ENCODE measurements at regions not wholly inside any gene's neighbourhood (a gene's known extent, or its start where the extent isn't known, plus 50 kb on each side); places are given as distances from the start of the nearest gene placed in this dataset.

DNA sequence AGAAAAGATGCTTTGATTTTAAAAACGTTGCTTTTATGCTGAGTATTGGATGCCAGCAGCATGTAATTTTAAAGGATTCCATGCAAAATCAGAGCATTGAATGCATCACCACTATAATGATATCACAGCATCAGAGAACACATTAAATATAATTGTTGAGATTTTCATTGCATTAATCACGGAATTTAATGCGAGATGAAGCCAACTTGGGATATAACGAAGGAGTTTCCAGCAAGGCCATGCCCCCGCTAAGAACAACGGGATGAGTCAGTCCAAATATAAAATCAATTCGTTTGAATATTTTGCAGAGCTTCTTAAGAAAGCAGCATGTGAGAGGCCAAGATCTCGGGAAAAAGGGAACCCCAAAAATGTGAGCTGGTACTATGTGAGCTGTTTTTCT is 423.4 kb upstream of the CHRM3 start (continued):
- TF ChIP-seq U2AF2 (IDR thresholded peaks at IDR 0.05; ENCODE audit: low read depth, low read length), result no peak

DNA sequence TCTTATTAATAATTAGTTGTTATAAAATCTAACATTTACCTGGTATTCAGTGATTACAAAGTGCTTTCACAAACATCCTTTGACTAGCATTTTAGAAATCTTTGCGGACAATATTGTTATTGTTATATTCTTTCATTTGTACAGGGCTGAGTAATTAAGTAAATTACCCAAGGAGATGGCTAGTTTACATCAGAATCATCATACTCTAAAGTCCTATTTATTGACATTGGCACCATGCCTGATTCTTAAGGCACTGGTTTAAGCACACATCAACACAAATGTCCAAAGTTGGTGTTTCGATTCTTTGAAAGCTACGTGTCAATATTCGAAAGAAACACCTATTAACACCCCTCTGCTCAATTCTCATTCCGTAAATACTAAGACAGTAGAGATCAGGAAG is 424.6 kb upstream of the CHRM3 start:
- no peaks in the 10 kb centered on the region for H3K27me3 ChIP-seq (ENCODE audit: control insufficient read depth in 1 of 2, insufficient read depth in 2 of 2, low read length in 2 of 2)
- in situ Hi-C loops (cut with HindIII; ENCODE audit: extremely low pct_ligation_motif_present, low pct_unique_long_range_greater_than_20kb) (no loop called here), intact Hi-C loops (cut with micrococcal nuclease; ENCODE audit: unreplicated experiment) (no loop called here)
- ChIA-PET POLR2A (no interaction called here), CTCF (ENCODE audit: low intra/inter-chr PET ratio, low total read pairs) (no interaction called here)
- no peak overlapping the region for H3K4me2 ChIP-seq (ENCODE audit: low read depth, low read length)
- H3K36me3 ChIP-seq (replicated peaks in 1 of 2; ENCODE audit: control insufficient read depth in 1 of 2, insufficient read depth in 2 of 2, low read length in 2 of 2), result no peaks in the 10 kb centered on the region
- no peak for ATAC-seq
- no peak overlapping the region for H2AFZ ChIP-seq (ENCODE audit: low read length)
- H3K4me1 ChIP-seq (ENCODE audit: insufficient read depth, low read length), result no peaks in the 10 kb centered on the region
- peaks cover 95% of the 10 kb centered on the region for H3K9me3 ChIP-seq (ENCODE audit: low read length)
- DNase-seq (ENCODE audit: low spot score), result no peak
- H4K20me1 ChIP-seq (ENCODE audit: insufficient read depth, low read length), result no peaks in the 10 kb centered on the region
- H3K4me3 ChIP-seq (replicated peaks in 1 of 3; ENCODE audit: insufficient read depth in 1 of 3, low read depth in 2 of 3, low read length in 3 of 3), result no peak overlapping the region
- H3K9ac ChIP-seq (ENCODE audit: insufficient read depth, low read depth, low read length), result no peak overlapping the region
- no peaks in the 10 kb centered on the region for H3K79me2 ChIP-seq (ENCODE audit: insufficient read depth, low read length)
- no peak overlapping the region for H3K27ac ChIP-seq (ENCODE audit: extremely low read length, insufficient read depth, low read length)
- WGBS (ENCODE audit: low lambda C conversion rate), result 4% methylated on average over 5 of the region's 5 CpGs
- FAIRE-seq, result no peak
- no TSS peak for BruUV-seq (replicated peaks)
- no peak for TF ChIP-seq KDM5A (IDR thresholded peaks at IDR 0.05; ENCODE audit: borderline replicate concordance, low read length)
- TF ChIP-seq, protein P1, sequence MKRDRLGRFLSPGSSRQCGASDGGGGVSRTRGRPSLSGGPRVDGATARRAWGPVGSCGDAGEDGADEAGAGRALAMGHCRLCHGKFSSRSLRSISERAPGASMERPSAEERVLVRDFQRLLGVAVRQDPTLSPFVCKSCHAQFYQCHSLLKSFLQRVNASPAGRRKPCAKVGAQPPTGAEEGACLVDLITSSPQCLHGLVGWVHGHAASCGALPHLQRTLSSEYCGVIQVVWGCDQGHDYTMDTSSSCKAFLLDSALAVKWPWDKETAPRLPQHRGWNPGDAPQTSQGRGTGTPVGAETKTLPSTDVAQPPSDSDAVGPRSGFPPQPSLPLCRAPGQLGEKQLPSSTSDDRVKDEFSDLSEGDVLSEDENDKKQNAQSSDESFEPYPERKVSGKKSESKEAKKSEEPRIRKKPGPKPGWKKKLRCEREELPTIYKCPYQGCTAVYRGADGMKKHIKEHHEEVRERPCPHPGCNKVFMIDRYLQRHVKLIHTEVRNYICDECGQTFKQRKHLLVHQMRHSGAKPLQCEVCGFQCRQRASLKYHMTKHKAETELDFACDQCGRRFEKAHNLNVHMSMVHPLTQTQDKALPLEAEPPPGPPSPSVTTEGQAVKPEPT (CRISPR knock-in tag; IDR thresholded peaks at IDR 0.05; ENCODE audit: low read depth), result no peak
- no peak for TF ChIP-seq MEF2D (CRISPR knock-in tag; IDR thresholded peaks at IDR 0.05)
- TF ChIP-seq TEAD3 (CRISPR knock-in tag; optimal IDR thresholded peaks at IDR 0.05; ENCODE audit: borderline replicate concordance), result no peak
- no peak for TF ChIP-seq SCMH1 (CRISPR knock-in tag; IDR thresholded peaks at IDR 0.05; ENCODE audit: borderline replicate concordance)
- no peak for TF ChIP-seq RBM39 (IDR thresholded peaks at IDR 0.05; ENCODE audit: low read depth, low read length, poor library complexity, severe bottlenecking)
- TF ChIP-seq ZC3H13 (CRISPR knock-in tag; IDR thresholded peaks at IDR 0.05), result no peak
- TF ChIP-seq, protein P2, sequence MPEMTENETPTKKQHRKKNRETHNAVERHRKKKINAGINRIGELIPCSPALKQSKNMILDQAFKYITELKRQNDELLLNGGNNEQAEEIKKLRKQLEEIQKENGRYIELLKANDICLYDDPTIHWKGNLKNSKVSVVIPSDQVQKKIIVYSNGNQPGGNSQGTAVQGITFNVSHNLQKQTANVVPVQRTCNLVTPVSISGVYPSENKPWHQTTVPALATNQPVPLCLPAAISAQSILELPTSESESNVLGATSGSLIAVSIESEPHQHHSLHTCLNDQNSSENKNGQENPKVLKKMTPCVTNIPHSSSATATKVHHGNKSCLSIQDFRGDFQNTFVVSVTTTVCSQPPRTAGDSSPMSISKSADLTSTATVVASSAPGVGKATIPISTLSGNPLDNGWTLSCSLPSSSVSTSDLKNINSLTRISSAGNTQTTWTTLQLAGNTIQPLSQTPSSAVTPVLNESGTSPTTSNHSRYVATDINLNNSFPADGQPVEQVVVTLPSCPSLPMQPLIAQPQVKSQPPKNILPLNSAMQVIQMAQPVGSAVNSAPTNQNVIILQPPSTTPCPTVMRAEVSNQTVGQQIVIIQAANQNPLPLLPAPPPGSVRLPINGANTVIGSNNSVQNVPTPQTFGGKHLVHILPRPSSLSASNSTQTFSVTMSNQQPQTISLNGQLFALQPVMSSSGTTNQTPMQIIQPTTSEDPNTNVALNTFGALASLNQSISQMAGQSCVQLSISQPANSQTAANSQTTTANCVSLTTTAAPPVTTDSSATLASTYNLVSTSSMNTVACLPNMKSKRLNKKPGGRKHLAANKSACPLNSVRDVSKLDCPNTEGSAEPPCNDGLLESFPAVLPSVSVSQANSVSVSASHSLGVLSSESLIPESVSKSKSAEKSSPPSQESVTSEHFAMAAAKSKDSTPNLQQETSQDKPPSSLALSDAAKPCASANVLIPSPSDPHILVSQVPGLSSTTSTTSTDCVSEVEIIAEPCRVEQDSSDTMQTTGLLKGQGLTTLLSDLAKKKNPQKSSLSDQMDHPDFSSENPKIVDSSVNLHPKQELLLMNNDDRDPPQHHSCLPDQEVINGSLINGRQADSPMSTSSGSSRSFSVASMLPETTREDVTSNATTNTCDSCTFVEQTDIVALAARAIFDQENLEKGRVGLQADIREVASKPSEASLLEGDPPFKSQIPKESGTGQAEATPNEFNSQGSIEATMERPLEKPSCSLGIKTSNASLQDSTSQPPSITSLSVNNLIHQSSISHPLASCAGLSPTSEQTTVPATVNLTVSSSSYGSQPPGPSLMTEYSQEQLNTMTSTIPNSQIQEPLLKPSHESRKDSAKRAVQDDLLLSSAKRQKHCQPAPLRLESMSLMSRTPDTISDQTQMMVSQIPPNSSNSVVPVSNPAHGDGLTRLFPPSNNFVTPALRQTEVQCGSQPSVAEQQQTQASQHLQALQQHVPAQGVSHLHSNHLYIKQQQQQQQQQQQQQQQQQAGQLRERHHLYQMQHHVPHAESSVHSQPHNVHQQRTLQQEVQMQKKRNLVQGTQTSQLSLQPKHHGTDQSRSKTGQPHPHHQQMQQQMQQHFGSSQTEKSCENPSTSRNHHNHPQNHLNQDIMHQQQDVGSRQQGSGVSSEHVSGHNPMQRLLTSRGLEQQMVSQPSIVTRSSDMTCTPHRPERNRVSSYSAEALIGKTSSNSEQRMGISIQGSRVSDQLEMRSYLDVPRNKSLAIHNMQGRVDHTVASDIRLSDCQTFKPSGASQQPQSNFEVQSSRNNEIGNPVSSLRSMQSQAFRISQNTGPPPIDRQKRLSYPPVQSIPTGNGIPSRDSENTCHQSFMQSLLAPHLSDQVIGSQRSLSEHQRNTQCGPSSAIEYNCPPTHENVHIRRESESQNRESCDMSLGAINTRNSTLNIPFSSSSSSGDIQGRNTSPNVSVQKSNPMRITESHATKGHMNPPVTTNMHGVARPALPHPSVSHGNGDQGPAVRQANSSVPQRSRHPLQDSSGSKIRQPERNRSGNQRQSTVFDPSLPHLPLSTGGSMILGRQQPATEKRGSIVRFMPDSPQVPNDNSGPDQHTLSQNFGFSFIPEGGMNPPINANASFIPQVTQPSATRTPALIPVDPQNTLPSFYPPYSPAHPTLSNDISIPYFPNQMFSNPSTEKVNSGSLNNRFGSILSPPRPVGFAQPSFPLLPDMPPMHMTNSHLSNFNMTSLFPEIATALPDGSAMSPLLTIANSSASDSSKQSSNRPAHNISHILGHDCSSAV (CRISPR knock-in tag; IDR thresholded peaks at IDR 0.05; ENCODE audit: borderline replicate concordance), result no peak
- no peak for TF ChIP-seq PPARG (CRISPR knock-in tag; conservative IDR thresholded peaks at IDR 0.05)
- TF ChIP-seq, protein P3, sequence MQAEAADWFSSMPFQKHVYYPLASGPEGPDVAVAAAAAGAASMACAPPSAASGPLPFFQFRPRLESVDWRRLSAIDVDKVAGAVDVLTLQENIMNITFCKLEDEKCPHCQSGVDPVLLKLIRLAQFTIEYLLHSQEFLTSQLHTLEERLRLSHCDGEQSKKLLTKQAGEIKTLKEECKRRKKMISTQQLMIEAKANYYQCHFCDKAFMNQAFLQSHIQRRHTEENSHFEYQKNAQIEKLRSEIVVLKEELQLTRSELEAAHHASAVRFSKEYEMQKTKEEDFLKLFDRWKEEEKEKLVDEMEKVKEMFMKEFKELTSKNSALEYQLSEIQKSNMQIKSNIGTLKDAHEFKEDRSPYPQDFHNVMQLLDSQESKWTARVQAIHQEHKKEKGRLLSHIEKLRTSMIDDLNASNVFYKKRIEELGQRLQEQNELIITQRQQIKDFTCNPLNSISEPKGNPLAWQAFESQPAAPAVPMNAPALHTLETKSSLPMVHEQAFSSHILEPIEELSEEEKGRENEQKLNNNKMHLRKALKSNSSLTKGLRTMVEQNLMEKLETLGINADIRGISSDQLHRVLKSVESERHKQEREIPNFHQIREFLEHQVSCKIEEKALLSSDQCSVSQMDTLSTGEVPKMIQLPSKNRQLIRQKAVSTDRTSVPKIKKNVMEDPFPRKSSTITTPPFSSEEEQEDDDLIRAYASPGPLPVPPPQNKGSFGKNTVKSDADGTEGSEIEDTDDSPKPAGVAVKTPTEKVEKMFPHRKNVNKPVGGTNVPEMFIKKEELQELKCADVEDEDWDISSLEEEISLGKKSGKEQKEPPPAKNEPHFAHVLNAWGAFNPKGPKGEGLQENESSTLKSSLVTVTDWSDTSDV (CRISPR knock-in tag; IDR thresholded peaks at IDR 0.05), result no peak
